Tibial nerve (tissue), 4 donors: ENCODE measurements at regions not wholly inside any gene's neighbourhood (a gene's known extent, or its start where the extent isn't known, plus 50 kb on each side); places are given as distances from the start of the nearest gene placed in this dataset.
"Not testable (repeated sequence)": the region's sequence is repeated elsewhere in the genome, so short reads cannot be mapped to it uniquely, and the experiment has no call there.

Experiments
- DNase-seq, 2 donors: peaks; one replicate each; pipeline ENCODE4 v3.0.0-alpha.2; 2019; ENCODE audit warnings: low spot score in 2 of 2
- H3K27ac ChIP-seq, 4 donors: fragments of 200-600 bp; sonication (generic) in 3 of 4; one replicate each; pipeline ENCODE4 v1.5.1; 2017 to 2019; ENCODE audit warnings: mild to moderate bottlenecking in 1 of 4
- H3K27me3 ChIP-seq, 2 donors: fragments of 200-600 bp; sonication (generic) in 1 of 2; one replicate each; pipeline versions ENCODE4 v1.5.1 to v1.6.0; 2017 to 2019
- H3K36me3 ChIP-seq, 3 donors: fragments of 200-600 bp; sonication (generic); one replicate each; pipeline ENCODE4 v1.5.1; 2018 to 2019
- H3K4me1 ChIP-seq, 4 donors: fragments of 200-600 bp; sonication (generic) in 3 of 4; one replicate each; pipeline ENCODE4 v1.5.1; 2017 to 2019
- H3K4me3 ChIP-seq, 4 donors: fragments of 200-600 bp; sonication (generic) in 3 of 4; one replicate each; pipeline ENCODE4 v1.5.1; 2017 to 2019; ENCODE audit warnings: mild to moderate bottlenecking in 1 of 4, moderate library complexity in 1 of 4
- H3K9me3 ChIP-seq, 4 donors: fragments of 200-600 bp; sonication (generic) in 3 of 4; one replicate each; pipeline ENCODE4 v1.5.1; 2017 to 2019
- CTCF ChIP-seq, 5 experiments: fragments of 200-600 bp in 3 of 5; fragments of 450-650 bp in 2 of 5; sonication (generic) in 3 of 5; IDR thresholded peaks; one replicate each; pipeline ENCODE4 v1.5.1; 2016 to 2019; ENCODE audit warnings: antibody characterized with exemption in 5 of 5, mild to moderate bottlenecking in 3 of 5, moderate library complexity in 2 of 5
- EP300 ChIP-seq, 2 donors: sonication (generic); formaldehyde crosslinking; IDR thresholded peaks; one replicate each; pipeline ENCODE4 v1.6.1; 2017; ENCODE audit warnings: antibody characterized with exemption in 2 of 2, mild to moderate bottlenecking in 1 of 2
- POLR2A ChIP-seq, 2 donors: fragments of 450-650 bp; IDR thresholded peaks; one replicate each; pipeline ENCODE4 v1.6.1; 2017; ENCODE audit warnings: antibody characterized with exemption in 2 of 2, mild to moderate bottlenecking in 2 of 2, moderate library complexity in 2 of 2
- WGBS, 2 donors: methylation state at CpG; one replicate each; pipeline ENCODE4 v1.1.5; 2018; 5-methylcytosine and 5-hydroxymethylcytosine counted together

GRCh38 chrX:73916931-73917667 is 64.6 kb upstream of the XIST start:
- DNase-seq, result no peak
- Histone ChIP-seq H3K4me1 (no peaks in the 10 kb centered on the region), H3K9me3 (no peaks in the 10 kb centered on the region), H3K36me3 (no peaks in the 10 kb centered on the region), H3K27ac (no peak overlapping the region), H3K27me3 (peaks cover 0 to 5% of the 10 kb centered on the region in 2 donors), H3K4me3 (no peak overlapping the region)
- 70 to 73% methylated on average over 2 of the region's 2 CpGs for WGBS, 2 donors
- TF ChIP-seq CTCF (IDR thresholded peaks at IDR 0.05) (no peak), EP300 (IDR thresholded peaks at IDR 0.05) (no peak), POLR2A (IDR thresholded peaks at IDR 0.05) (no peak)

GRCh38 chrX:73916489-73916888 is 64.0 kb upstream of the XIST start:
- no peak for DNase-seq
- Histone ChIP-seq H3K4me3 (no peak overlapping the region), H3K27me3 (peaks cover 0 to 7% of the 10 kb centered on the region in 2 donors), H3K36me3 (no peaks in the 10 kb centered on the region), H3K27ac (no peak overlapping the region), H3K9me3 (no peaks in the 10 kb centered on the region), H3K4me1 (no peaks in the 10 kb centered on the region)
- TF ChIP-seq CTCF (IDR thresholded peaks at IDR 0.05) (no peak), POLR2A (IDR thresholded peaks at IDR 0.05) (no peak), EP300 (IDR thresholded peaks at IDR 0.05) (no peak)

GRCh38 chrX:73914792-73915191 is 62.3 kb upstream of the XIST start:
- H3K4me3 ChIP-seq, DNase-seq, H3K27ac ChIP-seq, H3K36me3 ChIP-seq, H3K9me3 ChIP-seq, H3K4me1 ChIP-seq: not testable (repeated sequence)
- H3K27me3 ChIP-seq, result peaks cover 0 to 18% of the 10 kb centered on the region in 2 donors

GRCh38 chrX:73913580-73913979 is 61.1 kb upstream of the XIST start:
- DNase-seq, result peak in 1 of 2 donors; percentile 4
- no peak for TF ChIP-seq POLR2A (IDR thresholded peaks at IDR 0.05)
- no peak for TF ChIP-seq CTCF (IDR thresholded peaks at IDR 0.05)
- no peak for TF ChIP-seq EP300 (IDR thresholded peaks at IDR 0.05)
- Histone ChIP-seq H3K36me3 (no peaks in the 10 kb centered on the region), H3K27me3 (peaks cover 0 to 18% of the 10 kb centered on the region in 2 donors), H3K4me1 (no peaks in the 10 kb centered on the region), H3K27ac (no peak overlapping the region), H3K9me3 (no peaks in the 10 kb centered on the region), H3K4me3 (no peak overlapping the region)
- WGBS, 2 donors, result 18 to 33% methylated on average over 4 to 5 of the region's 5 CpGs

GRCh38 chrX:73911946-73912345 is 59.4 kb upstream of the XIST start:
- not testable (repeated sequence) for DNase-seq
- WGBS, 2 donors, result 87 to 95% methylated on average over 4 to 5 of the region's 5 CpGs

GRCh38 chrX:73905749-73906374 is 53.3 kb upstream of the XIST start:
- H3K27me3 ChIP-seq, H3K4me3 ChIP-seq, H3K27ac ChIP-seq, H3K36me3 ChIP-seq, H3K4me1 ChIP-seq, H3K9me3 ChIP-seq, DNase-seq: not testable (repeated sequence)
- 76 to 95% methylated on average over 2 of the region's 2 CpGs for whole genome bisulfite sequencing, 2 donors

More at GRCh38 chrX:73911946-73912345, 59.4 kb upstream of the XIST start:
- H3K36me3 ChIP-seq, H3K9me3 ChIP-seq, H3K4me3 ChIP-seq, H3K4me1 ChIP-seq, H3K27ac ChIP-seq: not testable (repeated sequence)
- H3K27me3 ChIP-seq, result peaks cover 0 to 18% of the 10 kb centered on the region in 2 donors
